EH (cell line): ENCODE measurements at regions not wholly inside any gene's neighbourhood (a gene's known extent, or its start where the extent isn't known, plus 50 kb on each side); places are given as distances from the start of the nearest gene placed in this dataset.

Experiments used
- DNase-seq: peaks from one replicate; pipeline ENCODE4 v3.0.0-alpha.2; 2015; ENCODE audit warnings: low read depth

DNA sequence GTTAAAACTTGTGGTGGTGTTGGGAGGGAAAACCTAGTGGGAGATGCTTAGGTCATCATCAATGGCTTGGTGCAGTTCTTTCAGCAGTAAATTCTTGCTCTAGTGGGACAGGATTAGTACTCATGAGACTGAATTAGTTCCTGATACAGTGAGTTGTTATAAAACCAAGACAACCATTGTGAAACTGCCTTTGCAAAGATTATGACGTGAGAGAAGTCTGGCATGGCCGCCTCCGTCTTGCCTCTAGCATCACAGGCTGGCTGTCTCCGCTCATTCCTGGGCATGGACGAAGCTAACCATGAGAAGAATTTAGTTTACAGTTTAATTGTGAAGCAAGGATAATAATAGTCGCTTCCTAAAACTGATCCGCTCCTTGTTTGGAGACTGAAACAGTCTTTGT is 186.4 kb downstream of the KIF20B start:
- peak; percentile 60 for DNase-seq

DNA sequence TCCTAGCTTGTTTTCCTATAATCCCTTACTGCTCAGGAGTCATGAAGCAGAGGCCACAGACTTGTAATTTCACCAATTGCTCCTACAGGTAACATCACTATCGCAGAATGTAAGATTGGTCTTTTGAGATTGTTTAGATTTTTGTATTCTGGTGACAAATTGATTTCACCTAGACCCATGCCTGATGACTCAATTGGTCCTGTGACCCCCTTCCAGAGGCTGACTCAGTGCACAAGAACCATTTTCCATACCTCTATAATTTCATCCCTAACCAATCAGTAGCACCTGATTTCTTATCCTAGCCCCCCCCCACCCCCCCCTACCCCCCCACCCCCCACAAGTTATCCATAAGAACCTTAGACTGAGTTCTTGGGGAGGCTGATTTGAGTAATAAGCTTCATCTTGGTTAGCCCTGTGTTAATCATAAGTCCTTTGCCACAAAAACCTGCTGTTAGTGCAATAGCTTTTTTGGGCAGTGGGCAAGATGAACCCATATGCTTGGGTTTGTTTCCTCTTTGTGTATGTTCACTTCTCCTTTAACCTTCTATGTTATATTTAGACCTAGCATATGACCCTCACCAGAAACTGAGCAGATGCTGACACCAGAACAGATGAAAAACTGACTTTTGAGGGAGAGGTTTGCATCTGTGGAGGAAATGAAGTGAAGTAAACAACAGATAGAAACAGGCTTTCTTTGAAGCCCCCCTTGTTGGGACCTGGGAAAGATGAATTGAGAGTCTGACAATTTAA is 187.1 kb downstream of the KIF20B start:
- DNase-seq, result no peak

DNA sequence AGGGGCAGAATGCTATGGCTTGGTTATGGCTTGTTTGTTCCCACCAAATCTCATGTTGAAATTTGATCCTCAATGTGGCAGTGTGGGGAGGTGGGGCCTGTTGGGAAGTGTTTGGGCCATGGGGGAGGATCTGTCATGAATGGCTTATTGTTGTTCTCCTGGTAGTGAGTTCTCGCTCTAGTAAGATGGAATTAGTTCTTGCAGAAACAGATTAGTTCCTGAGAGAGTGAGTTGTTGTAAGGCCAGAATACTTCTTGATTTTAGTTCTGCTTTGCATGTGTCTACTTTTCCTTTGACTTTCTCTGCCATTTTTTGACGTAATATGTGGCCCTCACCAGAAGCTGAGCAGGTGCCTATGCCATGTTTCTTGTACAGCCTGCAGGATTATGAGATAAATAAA is 188.2 kb downstream of the KIF20B start:
- DNase-seq, result no peak

DNA sequence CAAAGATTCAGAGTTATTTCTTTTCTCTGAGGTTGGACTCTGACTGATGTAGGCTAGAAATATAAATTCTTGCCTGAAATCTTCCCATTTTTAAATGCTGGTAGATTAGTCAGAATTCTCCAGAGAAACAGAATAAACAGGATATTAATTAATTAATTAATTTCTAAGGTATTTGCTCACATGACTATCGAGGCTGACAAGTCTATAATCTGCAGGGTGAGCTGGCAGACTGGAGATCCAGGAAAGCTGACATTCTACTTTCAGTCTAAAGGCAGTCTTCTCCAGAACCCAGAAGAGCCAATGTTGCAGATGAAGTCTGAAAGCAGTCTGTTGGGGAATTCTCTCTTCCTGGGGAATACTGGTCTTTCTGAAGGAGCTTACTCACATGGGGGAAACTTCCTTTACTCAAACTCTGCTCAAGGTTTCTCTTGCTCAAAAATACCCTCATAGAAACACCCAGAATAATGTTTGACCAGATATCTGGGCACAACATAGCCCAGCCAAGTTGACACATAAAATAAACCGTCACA is 189.7 kb downstream of the KIF20B start:
- DNase-seq, result peak; percentile 20

DNA sequence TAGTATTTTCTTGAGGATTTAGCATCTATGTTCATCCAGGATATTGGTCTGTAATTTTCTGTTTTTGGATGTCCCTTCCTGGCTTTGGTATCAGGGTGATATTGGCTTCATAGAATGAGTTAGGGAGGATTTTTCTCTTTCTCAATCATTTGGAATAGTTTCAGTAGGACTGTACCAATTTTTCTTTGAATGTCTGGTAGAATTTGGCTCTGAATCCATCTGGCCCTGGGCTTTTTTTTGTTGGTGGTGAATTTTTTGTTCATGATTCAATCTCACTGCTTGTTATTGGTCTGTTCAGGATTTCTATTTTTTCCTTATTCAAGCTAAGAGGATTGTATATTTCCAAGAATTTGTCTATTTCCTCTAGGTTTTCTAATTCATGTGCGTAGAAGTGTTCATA is 192.7 kb downstream of the KIF20B start:
- peak; percentile 34 for DNase-seq

DNA sequence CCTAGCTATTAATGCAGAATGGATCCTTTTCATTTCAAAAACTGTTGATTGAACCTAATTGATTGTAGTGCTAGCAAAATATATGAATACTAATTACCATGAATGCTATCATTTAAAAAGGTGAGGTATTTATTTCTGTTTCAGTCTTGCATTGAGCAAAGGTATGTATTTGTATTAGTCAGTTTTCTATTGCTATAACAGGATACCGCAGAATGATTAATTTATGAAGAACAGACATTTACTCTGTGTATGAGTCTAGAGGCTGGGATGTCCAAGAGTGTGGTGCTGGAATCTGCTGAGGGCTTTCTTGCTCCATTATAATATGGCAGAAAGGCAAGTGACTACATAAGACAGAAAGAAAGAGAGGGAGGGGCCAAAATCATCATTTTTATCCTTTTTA is 199.2 kb downstream of the KIF20B start:
- no peak for DNase-seq

DNA sequence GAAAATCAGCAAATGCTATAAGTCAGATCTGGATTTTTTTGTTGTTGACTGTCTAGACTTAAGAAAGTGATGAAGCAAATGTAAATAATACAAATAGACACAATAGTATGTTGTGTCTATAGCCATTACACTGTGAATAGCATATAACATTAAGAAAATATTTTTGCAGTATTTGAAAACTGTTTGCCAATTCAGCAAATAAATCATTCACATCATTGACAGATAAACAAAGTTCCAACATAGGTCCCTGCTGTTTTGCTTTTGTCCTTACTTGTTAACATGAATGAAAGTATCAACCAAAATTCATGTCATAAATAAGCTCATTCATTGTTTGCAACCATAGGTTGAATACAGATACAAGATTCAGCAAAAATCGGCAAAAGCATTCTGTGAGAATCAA is 200.5 kb downstream of the KIF20B start:
- no peak for DNase-seq

DNA sequence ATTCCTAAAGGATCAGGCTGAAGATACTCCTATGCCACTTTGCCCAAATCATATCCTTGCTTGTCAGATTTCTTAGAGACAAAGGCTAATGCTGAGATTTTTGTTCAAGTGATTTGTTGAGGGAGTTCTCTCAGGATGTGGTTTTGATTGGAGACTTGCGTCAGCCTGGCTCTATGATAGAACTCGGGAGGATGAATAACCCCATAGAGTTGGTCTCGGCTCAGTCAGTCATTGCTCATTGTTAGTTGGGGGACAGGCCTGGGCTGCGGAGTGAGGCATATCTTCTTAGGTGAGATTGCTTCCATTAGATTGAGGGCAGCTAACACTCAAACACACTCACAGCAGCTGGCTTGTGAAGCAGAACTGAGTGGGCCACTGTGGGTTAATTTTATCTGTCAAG is 203.4 kb downstream of the KIF20B start:
- DNase-seq, result no peak

DNA sequence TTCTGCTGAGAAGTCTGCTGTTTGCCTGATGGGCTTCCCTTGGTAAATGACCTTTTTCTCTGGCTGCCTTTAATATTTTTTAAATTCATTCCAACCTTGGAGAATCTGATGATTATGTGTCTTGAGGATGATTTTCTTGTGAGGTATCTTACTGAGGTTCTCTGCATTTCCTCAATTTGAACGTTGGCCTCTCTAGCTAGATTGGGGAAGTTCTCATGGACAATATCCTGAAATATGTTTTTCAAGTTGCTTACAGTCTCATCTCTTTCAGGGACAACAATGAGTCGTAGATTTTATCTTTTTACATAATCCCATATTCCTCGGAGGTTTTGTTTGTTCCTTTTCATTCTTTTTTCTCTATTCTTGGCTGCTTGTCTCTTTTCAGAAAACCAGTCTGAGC is 208.4 kb downstream of the KIF20B start:
- no peak for DNase-seq

DNA sequence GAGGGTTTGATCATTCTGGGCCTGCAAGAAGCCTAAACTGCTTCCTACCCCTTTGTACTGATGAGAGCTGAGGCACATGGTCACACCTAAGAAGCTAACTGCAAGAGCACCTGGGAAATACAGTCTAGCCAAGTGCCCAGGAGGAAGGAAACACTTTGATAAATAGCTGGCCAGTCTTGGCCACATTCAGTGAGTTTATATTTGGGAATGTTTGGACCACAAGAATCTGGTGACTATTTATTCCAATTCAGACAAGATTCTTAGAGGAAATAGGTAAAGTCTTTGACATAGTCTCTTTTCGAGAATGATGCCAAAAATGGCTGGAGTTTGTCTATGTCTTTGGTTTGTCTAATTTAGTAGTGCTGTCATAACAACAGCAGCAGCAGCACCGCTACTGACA is 213.6 kb downstream of the KIF20B start:
- DNase-seq, result peak; percentile 25

DNA sequence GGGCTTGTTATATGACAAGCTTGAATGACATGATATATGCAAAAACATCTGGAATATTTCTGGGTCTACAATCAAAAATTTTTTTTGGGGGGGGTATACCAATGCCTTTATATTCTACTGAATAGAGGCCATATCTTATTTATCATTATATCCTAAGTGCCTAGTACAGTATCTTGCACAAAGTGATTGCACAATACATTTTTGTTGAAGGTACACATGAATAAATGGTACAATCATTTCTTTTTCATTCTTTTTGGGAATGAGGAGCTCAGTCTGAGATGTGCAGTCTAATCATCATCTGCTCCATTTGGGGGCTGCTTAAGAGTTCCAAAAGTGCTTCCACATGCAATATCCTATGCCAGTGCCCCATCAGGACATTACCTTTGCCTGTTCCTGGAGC is 214.6 kb downstream of the KIF20B start:
- no peak for DNase-seq

DNA sequence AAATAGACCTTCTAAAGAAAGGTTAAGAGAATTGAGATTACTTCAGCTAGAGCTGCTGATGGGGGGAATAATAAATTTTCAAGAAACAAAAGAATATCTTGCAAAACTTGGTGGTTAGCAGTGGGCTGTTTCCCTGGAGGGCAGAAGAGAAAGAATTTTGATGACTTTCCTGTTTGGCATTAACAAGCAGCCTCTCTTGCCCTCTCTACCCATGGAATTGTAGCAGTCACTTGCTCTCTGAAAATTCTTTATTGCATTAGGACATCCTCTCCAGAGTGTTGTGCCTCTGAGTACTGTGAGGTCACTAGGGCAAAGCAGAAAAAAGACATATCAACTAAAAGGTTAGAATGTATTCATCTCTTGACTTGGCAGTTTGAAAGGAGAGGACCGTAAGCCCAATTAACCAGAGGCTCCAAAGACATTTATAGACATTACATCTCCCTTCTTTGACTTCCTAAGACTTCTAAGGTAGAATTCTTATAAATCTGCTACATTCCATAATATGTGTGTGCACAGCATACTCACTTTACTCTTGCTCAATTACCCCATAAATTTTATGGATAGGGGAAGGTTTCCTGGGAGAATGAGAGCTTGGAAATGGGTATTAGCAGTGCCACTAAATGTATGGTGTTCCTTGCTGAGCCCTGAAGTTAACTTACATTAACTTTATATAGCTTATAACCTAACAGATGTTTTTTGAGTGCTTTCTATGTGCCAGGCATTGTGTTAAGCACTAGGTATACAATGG is 215.3 kb downstream of the KIF20B start:
- peak; percentile 78 for DNase-seq

DNA sequence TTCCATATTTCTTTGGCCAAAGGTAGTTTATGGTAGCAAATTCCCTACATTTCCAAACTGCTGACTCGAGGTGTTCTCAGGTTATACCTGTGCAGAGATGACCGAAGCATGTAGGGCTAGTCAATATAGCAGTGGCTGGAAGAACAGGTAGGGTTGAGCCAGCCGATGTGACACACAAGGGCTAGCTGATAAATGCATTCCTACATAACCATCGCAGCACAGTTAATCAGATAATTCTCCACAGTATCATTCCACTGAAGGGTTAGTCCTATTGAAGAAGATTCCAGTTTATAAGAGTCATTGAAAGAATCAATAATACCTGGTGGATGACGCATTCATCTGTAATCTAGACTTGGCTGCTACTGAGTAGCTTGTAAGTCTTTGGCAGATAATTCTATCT is 220.0 kb downstream of the KIF20B start:
- peak; percentile 56 for DNase-seq

DNA sequence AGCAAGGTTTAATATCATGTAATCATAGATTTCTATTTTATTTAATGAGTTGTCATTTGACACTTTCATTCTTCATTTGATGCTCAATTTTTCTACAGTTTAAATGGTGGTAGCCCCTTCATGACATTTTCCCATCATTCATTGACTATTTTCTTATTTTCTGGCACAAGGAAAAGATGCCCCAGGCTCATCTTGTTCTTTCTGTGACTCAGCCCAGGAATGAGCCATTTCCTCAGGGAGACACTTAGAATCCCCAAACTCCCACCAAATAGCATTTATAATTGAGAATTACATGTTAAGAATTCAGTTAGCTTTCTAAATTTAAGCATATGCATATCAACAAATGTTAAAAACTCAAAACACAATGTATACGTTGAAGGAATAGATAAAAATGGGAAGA is 222.3 kb downstream of the KIF20B start:
- peak; percentile 50 for DNase-seq

DNA sequence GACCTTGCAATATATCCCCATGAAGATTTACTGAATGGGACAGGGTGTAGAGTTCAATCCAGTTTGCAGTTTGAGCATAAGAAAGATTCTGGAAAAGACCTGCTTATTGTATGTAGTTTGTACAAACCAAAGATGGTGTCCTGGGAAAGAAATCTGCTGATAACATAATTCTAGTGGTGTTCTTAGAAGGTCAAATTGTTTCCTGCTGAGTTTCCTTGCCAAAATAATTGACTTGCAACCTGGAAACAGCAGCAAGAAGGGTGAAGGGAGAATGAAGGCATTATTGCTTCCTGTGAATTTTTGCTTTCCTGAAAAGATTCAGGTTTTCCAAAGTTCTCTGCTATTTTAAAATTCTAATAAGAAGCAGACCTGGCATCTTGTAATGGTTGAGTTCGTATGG is 222.9 kb downstream of the KIF20B start:
- DNase-seq, result no peak

DNA sequence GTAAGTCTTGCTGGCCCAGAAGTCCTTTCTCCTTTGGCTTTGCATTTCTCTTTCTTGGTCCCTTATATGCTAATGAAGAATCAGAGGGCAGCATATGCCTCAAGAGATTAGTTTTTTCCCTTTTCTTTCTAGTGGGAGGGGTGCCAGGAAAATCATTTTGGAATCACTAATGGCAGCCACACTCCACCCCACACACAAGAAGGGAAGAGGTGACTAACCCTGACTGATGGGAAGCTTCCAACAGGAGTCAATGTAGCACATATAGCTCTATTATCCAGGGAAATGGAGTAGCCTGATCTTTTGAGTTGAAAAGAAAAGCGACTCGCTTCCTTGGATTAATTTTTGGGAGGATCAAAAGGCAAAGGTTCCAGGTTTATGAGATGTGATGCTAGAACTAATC is 225.3 kb downstream of the KIF20B start:
- peak; percentile 19 for DNase-seq

DNA sequence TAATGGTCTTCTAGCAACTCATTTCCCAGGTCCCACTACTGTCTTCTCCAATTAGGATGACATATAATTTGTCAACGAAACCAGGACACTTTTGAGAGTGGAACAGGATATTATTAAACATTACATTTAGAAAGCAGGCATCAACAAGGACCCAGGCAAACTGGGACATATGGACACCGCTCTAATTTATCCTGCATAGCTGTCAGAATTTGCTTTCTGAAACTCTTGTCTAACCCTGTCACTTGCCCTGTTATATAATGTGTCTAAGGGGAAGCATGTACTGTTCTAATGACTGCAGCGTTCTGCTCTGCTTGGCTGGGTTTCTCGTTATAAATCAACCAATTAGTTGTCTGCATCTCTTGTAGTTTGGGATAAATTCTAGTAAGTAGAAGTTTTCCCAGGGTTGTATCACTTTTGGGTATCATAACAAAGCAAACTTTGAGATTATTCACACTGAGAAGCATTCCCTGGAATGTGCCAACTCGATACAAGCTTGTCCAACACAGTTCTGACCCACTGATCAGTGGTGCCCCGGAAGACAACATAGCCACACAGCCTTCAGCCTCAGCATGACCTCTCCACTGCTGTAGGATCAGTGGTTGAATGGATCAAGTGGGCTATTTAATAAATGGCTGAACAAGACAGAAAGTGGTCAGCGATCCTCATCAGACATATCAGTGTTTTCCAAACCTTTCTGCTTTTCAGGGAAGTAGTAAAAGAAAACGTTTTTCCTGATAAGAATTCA is 228.1 kb downstream of the KIF20B start:
- no peak for DNase-seq

DNA sequence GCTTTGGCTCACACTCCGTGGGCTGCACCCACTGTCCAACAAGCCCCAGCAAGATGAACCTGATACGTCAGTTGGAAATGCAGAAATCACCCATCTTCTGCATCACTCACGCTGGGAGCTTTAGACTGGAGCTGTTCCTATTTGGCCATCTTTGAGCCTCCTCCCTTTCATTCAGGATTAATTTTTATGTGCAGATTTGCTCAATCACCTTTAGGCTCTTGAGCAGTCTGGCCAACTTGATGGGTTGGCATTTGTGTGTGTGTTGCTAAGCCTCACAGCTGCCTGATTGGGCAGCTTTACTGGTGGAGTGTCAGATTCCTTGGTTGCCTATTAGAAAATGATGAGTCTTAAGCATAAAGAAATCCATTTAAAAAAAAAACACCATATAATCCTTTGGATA is 236.1 kb downstream of the KIF20B start:
- DNase-seq, result no peak

DNA sequence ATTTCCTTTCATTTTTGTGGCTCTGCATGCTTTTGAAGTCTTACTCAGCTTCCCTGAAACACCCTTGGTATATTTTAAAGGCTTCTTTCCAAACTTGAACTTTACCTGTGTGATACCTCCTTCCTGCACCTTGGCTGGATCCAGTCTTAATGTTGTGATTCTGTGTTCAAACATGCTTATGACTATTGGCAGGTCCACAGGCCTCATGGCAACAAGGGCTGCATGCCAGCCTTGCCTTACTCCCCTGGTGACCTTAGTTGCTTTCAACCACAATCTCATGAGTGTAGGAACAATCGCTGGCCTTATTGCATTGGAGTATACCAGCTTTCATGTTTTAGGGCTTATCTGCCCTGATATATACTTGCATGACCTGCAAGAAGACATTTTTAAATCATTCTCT is 238.7 kb downstream of the KIF20B start:
- no peak for DNase-seq

DNA sequence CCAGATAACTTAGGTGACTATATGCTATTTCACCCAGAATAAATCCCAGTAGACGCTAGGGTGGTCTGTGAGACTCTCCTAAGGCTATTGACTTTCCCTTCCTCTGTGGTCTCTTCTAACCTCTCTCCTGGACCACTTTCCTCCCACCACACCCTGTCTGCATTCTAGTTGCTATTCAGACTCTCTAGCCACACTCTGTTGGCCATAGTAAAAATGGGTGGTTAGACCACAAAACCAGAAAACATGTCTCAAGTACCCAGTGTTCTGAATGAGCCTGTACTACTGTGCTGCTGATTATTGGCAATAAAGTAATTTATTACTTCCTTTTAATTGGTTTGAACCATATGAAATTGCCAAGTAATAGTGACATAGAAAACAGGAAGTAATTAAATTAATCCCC is 240.8 kb downstream of the KIF20B start:
- DNase-seq, result no peak

DNA sequence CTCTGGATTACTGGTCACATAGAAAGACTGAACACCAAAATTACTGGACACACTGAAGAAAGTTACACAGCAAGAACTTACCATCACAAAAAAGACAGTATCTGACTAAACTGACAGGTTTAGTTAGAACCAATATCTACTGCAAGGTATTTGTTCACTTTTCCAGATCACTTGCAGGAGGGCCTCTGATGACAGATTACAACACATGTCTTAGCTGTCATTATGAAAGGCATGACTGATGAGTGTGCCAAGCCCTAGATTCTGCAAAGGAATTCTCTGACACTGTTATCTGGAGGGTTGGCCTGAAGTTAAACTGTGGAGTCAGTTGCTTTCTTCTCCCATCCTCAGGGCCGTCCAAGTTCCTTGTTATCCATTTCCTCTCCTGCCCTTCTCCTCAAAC is 242.7 kb downstream of the KIF20B start:
- no peak for DNase-seq

DNA sequence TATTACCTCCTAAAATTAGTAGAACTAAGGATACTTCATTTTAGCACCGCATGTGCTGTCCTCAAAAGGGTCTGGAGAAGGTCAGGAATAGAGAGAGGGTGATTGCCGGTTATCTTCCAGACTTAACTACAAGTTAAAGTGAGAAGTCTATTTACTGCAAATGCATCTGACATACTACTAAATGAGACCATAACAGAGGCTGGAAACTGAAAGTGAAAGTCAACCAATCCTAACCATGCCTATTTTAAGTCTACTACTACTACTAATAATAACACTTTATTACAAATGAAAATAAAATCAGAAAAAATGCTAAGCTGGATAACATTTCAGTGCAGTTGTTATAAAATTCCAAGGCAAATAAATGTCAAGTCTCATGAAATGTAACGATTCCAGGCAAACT is 244.7 kb downstream of the KIF20B start:
- DNase-seq, result peak; percentile 18

DNA sequence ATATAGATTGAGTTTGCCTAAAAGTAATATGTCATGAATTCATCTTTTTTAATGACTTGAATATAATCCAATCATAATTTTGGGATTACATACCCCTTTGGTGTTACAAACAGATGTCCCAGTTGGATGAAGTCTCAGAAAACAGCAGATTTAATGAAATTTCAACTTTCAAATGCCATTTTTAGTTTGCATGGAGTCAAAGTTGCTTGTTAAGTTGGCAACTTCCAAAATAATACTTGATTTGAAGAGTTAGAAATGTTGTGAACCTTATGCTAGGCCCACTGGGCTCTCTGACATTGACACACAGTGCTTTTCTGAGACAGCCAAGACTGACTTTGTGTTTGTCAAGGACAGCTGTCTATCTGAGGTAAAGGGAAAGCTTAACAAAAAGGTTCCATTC is 248.1 kb downstream of the KIF20B start:
- no peak for DNase-seq
